RWPE1 (cell line): ENCODE measurements at regions not wholly inside any gene's neighbourhood (a gene's known extent, or its start where the extent isn't known, plus 50 kb on each side); places are given as distances from the start of the nearest gene placed in this dataset.

Source experiments
- CTCF ChIA-PET: fragments of 350-600 bp; sonication (Branson Sonifier 250); formaldehyde crosslinking; extraction: SDS; loops from one replicate; lab custom pipeline; 2021; lab: Yijun Ruan, JAX
- POLR2A ChIA-PET: fragments of 400-600 bp; formaldehyde crosslinking; extraction: SDS; loops from one replicate; lab custom pipeline; 2020; ENCODE audit warnings: antibody characterized with exemption; ENCODE audit not compliant: low non-redundant PET; lab: Yijun Ruan, JAX
- DNase-seq: peaks from one replicate; pipeline ENCODE4 v3.0.0; 2012; ENCODE audit warnings: low spot score
- H3K27ac ChIP-seq: fragments of 450-650 bp; 2 replicates; pipeline ENCODE4 v1.5.1; 2017
- CTCF ChIP-seq: fragments of 450-650 bp; conservative IDR thresholded peaks from 2 replicates; pipeline ENCODE4 v1.5.1; 2017; ENCODE audit warnings: low read depth, mild to moderate bottlenecking

GRCh38 chr2:19195661-19196060 is 162.8 kb downstream of the OSR1 start:
- POLR2A ChIA-PET: no interaction called here
- CTCF ChIA-PET: interaction anchor here (0.6 to 0.7 kb wide), 2 partner anchors 17 to 222 kb away, joined by 3 to 4 read pairs; no protein-coding TSS in a partner anchor
- TF ChIP-seq CTCF: no peak
- DNase-seq: no peak
- H3K27ac ChIP-seq: no peak overlapping the region

GRCh38 chr2:19189391-19189790 is 169.0 kb downstream of the OSR1 start:
- no peak overlapping the region for H3K27ac ChIP-seq
- ChIA-PET CTCF (no interaction called here), POLR2A (no interaction called here)
- DNase-seq: no peak
- TF ChIP-seq CTCF: no peak

DNA sequence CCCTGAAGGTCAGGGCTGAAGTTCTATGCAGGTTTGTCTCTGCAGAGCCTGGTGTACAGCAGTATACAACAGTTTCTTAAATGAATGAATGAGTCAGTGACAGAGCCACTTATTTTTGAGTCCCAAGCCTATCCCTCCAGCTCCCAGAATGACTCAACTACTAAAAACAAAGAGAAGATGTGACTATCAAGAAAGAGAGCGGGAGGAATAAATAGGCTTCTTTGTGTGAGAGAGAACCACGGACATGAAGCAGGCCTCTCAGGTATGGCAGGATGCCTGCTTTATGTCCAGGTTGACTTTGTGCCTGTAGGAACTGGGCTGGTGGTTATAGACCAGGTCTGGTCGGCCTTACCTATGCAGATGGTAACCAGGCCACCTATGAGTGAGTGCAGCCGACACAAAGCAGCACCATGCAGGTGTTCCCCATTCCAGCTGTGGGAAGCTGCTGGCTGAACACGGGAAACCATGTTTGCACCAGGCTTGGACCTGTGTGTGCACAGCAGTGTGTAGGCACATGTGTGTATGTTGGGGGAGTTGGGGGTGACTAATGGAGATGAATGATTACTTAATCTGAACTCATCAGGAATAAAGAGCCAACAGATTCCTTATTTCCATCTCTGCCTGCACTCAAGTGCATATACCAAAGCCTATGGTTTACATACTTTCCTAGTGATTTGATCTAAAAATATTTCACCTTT is 171.0 kb downstream of the OSR1 start:
- ChIA-PET POLR2A (no interaction called here), CTCF (no interaction called here)
- TF ChIP-seq CTCF: no peak
- H3K27ac ChIP-seq: no peak overlapping the region
- peak; percentile 17 for DNase-seq

GRCh38 chr2:19185086-19185485 is 173.3 kb downstream of the OSR1 start:
- ChIA-PET POLR2A (interaction anchor here (0.5 kb wide), 1 partner anchor 489 kb away, joined by 3 read pairs; no protein-coding TSS in a partner anchor), CTCF (no interaction called here)
- no peak for DNase-seq
- H3K27ac ChIP-seq: no peak overlapping the region
- no peak for TF ChIP-seq CTCF

GRCh38 chr2:19178175-19178574 is 180.2 kb downstream of the OSR1 start:
- POLR2A ChIA-PET: no interaction called here
- CTCF ChIA-PET: interaction anchor here (0.6 kb wide), 1 partner anchor 151 kb away, joined by 3 read pairs; no protein-coding TSS in a partner anchor
- DNase-seq: no peak
- H3K27ac ChIP-seq: no peak overlapping the region
- TF ChIP-seq CTCF: no peak

DNA sequence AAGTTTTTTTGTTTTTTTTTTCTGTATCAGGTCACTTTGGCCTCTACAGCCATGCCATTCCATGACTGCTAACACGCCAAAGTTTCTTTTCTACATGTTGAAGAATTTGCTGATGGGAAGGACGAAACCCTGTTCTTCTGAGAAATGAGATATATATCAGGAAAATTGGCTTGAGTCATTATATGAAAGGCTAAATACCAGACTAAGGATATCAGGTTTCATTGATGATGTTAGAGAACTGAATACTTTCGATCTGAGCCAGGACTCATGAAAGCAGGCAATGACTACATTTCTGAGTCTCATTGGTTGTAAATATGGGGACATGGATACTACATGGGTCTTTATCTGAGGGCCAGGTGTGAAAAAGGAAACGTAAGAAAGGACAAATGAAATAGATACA is 181.4 kb downstream of the OSR1 start:
- H3K27ac ChIP-seq: no peak overlapping the region
- DNase-seq: no peak
- TF ChIP-seq CTCF: no peak
- CTCF ChIA-PET: no interaction called here
- POLR2A ChIA-PET: no interaction called here
